K562 (cell line): ENCODE measurements at regions not wholly inside any gene's neighbourhood (a gene's known extent, or its start where the extent isn't known, plus 50 kb on each side); places are given as distances from the start of the nearest gene placed in this dataset.

Source experiments
- ATAC-seq: fragments of 200-7000 bp; cut with Tn5 transposase; 3 replicates; pipeline ENCODE4 v1.9.1; 2020; ENCODE audit warnings: moderate library complexity
- BruUV-seq: library from RNA; stranded (reverse); fragments of 400-500 nt; replicated peaks from 2 replicates; lab custom pipeline; 2021; lab: Mats Ljungman, UMichigan
- CTCF ChIA-PET: fragments of 300-600 bp; formaldehyde crosslinking; extraction: SDS; loops from one replicate; lab custom pipeline; 2021; ENCODE audit warnings: low intra/inter-chr PET ratio; lab: Yijun Ruan, JAX
- POLR2A ChIA-PET: fragments of 300-600, 350-650 bp; sonication (Branson Sonifier 250); formaldehyde crosslinking; extraction: SDS; loops from one replicate; lab custom pipeline; 2021; ENCODE audit warnings: antibody characterized with exemption, inconsistent platforms; lab: Yijun Ruan, JAX
- DNase-seq, 4 experiments: peaks; one replicate each; pipeline versions ENCODE4 v3.0.0 to v3.0.0-alpha.2; 2011 to 2018; ENCODE audit warnings: low spot score in 3 of 4, mixed read lengths in 3 of 4; ENCODE audit errors: extremely low read depth in 1 of 4
- FAIRE-seq: peaks from 2 replicates; lab custom pipeline; 2011; peaks lifted over from hg19 to GRCh38; lab: Jason Lieb, UNC
- H2AFZ ChIP-seq: 2 replicates; pipeline ENCODE4 v1.6.0; 2011; ENCODE audit warnings: low read depth, low read length, control low read depth, inconsistent platforms
- H3K27ac ChIP-seq: fragments of 200-600 bp; 3 replicates; pipeline ENCODE4 v1.8.0; 2011; ENCODE audit warnings: low read depth, mild to moderate bottlenecking, control low read depth, inconsistent platforms, low read length, moderate library complexity, mixed read lengths; ENCODE audit errors: extremely low read depth
- H3K27me3 ChIP-seq, 2 experiments: fragments of 300-600 bp in 1 of 2; 2 replicates in 1 of 2; 3 replicates in 1 of 2; pipeline versions ENCODE4 v1.6.0 to v1.8.0; 2011; ENCODE audit warnings: inconsistent platforms in 2 of 2, low read length in 2 of 2, mild to moderate bottlenecking in 1 of 2, mixed read lengths in 1 of 2, moderate library complexity in 1 of 2; ENCODE audit not compliant: control insufficient read depth in 2 of 2, insufficient read depth in 2 of 2
- H3K36me3 ChIP-seq: fragments of 300-600 bp; 3 replicates; pipeline ENCODE4 v1.8.0; 2011; ENCODE audit warnings: mild to moderate bottlenecking, low read length, inconsistent platforms; ENCODE audit not compliant: control insufficient read depth, insufficient read depth
- H3K4me1 ChIP-seq, 2 experiments: fragments of 200-600 bp in 1 of 2; replicated peaks in 1 of 2; 2 replicates in 1 of 2; 3 replicates in 1 of 2; pipeline versions ENCODE4 v1.5.1 to v1.8.0; 2011; ENCODE audit warnings: inconsistent platforms in 2 of 2, low read length in 2 of 2, mild to moderate bottlenecking in 1 of 2, mixed read lengths in 1 of 2, moderate library complexity in 1 of 2; ENCODE audit not compliant: control insufficient read depth in 2 of 2, insufficient read depth in 2 of 2
- H3K4me2 ChIP-seq: 2 replicates; pipeline ENCODE4 v1.6.1; 2011; ENCODE audit warnings: low read length, control low read depth, inconsistent platforms, mixed read lengths; ENCODE audit not compliant: insufficient read depth
- H3K4me3 ChIP-seq: fragments of 200-600 bp; sonication (generic), shearing (Covaris generic); 2 replicates; pipeline ENCODE4 v1.5.1; 2016; ENCODE audit warnings: control low read depth, inconsistent platforms
- H3K79me2 ChIP-seq: fragments of 200-600 bp; 3 replicates; pipeline ENCODE4 v1.8.0; 2011; ENCODE audit warnings: low read length, inconsistent platforms; ENCODE audit not compliant: control insufficient read depth, insufficient read depth
- H3K9ac ChIP-seq, 2 experiments: 2 replicates each; pipeline versions ENCODE4 v1.6.0 to v1.6.1; 2011; ENCODE audit warnings: low read depth in 2 of 2, low read length in 2 of 2, control low read depth in 1 of 2, inconsistent platforms in 1 of 2, mild to moderate bottlenecking in 1 of 2, mixed read lengths in 1 of 2; ENCODE audit not compliant: insufficient read depth in 1 of 2
- H3K9me1 ChIP-seq: one replicate; pipeline ENCODE4 v1.6.0; 2011; ENCODE audit warnings: inconsistent platforms, mild to moderate bottlenecking, low read length, moderate library complexity; ENCODE audit not compliant: control insufficient read depth, insufficient read depth
- H3K9me3 ChIP-seq: replicated peaks from 2 replicates; pipeline ENCODE4 v1.5.1; 2011; ENCODE audit warnings: low read depth, low read length, inconsistent platforms; ENCODE audit not compliant: control insufficient read depth, insufficient read depth
- H4K20me1 ChIP-seq: replicated peaks from 2 replicates; pipeline ENCODE4 v1.6.1; 2011; ENCODE audit warnings: low read length, inconsistent platforms, mixed read lengths; ENCODE audit not compliant: control insufficient read depth, insufficient read depth
- BCOR ChIP-seq: fragments of 450-650 bp; IDR thresholded peaks from 2 replicates; pipeline ENCODE4 v1.6.1; 2016
- FOXA3 ChIP-seq, 2 experiments: fragments of 450-650 bp in 1 of 2; sonication (generic) in 1 of 2; formaldehyde crosslinking; IDR thresholded peaks in 1 of 2; conservative IDR thresholded peaks in 1 of 2; 2 replicates each; pipeline versions ENCODE4 v1.4.0 to v1.8.0; 2020 to 2022; ENCODE audit warnings: mild to moderate bottlenecking in 2 of 2, missing genetic modification reagents in 1 of 2
- NCOA1 ChIP-seq: fragments of 450-650 bp; IDR thresholded peaks from 2 replicates; pipeline ENCODE4 v1.6.1; 2016; ENCODE audit warnings: low read depth
- NR2C2 ChIP-seq, 2 experiments: fragments of 200-800 bp in 1 of 2; sonication (Bioruptor generic) in 1 of 2; sonication (generic) in 1 of 2; formaldehyde crosslinking in 1 of 2; IDR thresholded peaks; 2 replicates each; pipeline versions ENCODE4 v1.6.1 to v1.8.0; 2016 to 2022; ENCODE audit warnings: mild to moderate bottlenecking in 1 of 2, missing compliant biosample characterization in 1 of 2, missing genetic modification characterization in 1 of 2, missing genetic modification reagents in 1 of 2
- NRF1 ChIP-seq, 2 experiments: fragments of 450-650 bp; IDR thresholded peaks in 1 of 2; conservative IDR thresholded peaks in 1 of 2; 2 replicates each; pipeline ENCODE4 v1.6.1; 2014; ENCODE audit warnings: mild to moderate bottlenecking in 2 of 2
- RCOR1 ChIP-seq, 2 experiments: IDR thresholded peaks; 2 replicates each; pipeline ENCODE4 v1.6.1; 2012; ENCODE audit warnings: low read depth in 2 of 2, low read length in 2 of 2, borderline replicate concordance in 1 of 2, improper control_type of control experiment in 1 of 2
- SP2 ChIP-seq: IDR thresholded peaks from 2 replicates; pipeline ENCODE4 v1.6.1; 2011; ENCODE audit warnings: mild to moderate bottlenecking, low read depth, low read length, moderate library complexity; ENCODE audit not compliant: poor library complexity, severe bottlenecking; ENCODE audit errors: extremely low read depth
- U2AF2 ChIP-seq: fragments of 200-400 bp; formaldehyde crosslinking; optimal IDR thresholded peaks from 2 replicates; pipeline ENCODE3; 2017; ENCODE audit warnings: low read depth, mild to moderate bottlenecking, low read length
- ZBED1 ChIP-seq: IDR thresholded peaks from 2 replicates; pipeline ENCODE4 v1.6.1; 2014
- ZC3H8 ChIP-seq: fragments of 450-650 bp; IDR thresholded peaks from 2 replicates; pipeline ENCODE4 v1.6.1; 2017
- ZNF384 ChIP-seq: IDR thresholded peaks from 2 replicates; pipeline ENCODE4 v1.6.1; 2012; ENCODE audit warnings: low read depth, low read length, improper control_type of control experiment
- ZNF696 ChIP-seq: fragments of 250-450 bp; sonication (Bioruptor Pico); conservative IDR thresholded peaks from 2 replicates; pipeline ENCODE4 v1.4.0; 2020; ENCODE audit warnings: mild to moderate bottlenecking, moderate library complexity
- ZNF699 ChIP-seq: fragments of 250-450 bp; sonication (Bioruptor Pico); IDR thresholded peaks from 2 replicates; pipeline ENCODE4 v1.8.0; 2021; ENCODE audit warnings: mild to moderate bottlenecking, moderate library complexity; ENCODE audit not compliant: insufficient replicate concordance
- WGBS: fragments of 100-300 bp; shearing (Covaris generic); methylation state at CpG from one replicate; pipeline ENCODE4 v1.1.6; 2016; ENCODE audit warnings: low coverage, mixed read lengths; ENCODE audit not compliant: insufficient coverage; ENCODE audit errors: missing lambda C conversion rate; 5-methylcytosine and 5-hydroxymethylcytosine counted together
- in situ Hi-C: fragments of 300-500 bp; cut with MboI; formaldehyde crosslinking; loops from 4 replicates; pipeline ENCODE4 v1.15.0; 2018; ENCODE audit warnings: inconsistent platforms, mixed read lengths
- intact Hi-C: fragments of 100-400 bp; cut with micrococcal nuclease; formaldehyde crosslinking; loops from 2 replicates; pipeline ENCODE4 v1.14.2; 2022
- TF ChIP-seq, protein P1 (sequence below): IDR thresholded peaks from 2 replicates; pipeline ENCODE4 v1.6.1; 2014; ENCODE audit warnings: antibody characterized with exemption
- TF ChIP-seq, protein P2 (sequence below): fragments of 450-650 bp; IDR thresholded peaks from 2 replicates; pipeline ENCODE4 v1.6.1; 2016; ENCODE audit warnings: borderline replicate concordance
- TF ChIP-seq, protein P3 (sequence below): sonication (generic); formaldehyde crosslinking; IDR thresholded peaks from 2 replicates; pipeline ENCODE4 v1.8.1; 2023; ENCODE audit warnings: mild to moderate bottlenecking, missing genetic modification reagents
- TF ChIP-seq, protein P4 (sequence below): fragments of 250-450 bp; sonication (Bioruptor Pico); IDR thresholded peaks from 2 replicates; pipeline ENCODE4 v1.5.0; 2020; ENCODE audit warnings: mild to moderate bottlenecking

DNA sequence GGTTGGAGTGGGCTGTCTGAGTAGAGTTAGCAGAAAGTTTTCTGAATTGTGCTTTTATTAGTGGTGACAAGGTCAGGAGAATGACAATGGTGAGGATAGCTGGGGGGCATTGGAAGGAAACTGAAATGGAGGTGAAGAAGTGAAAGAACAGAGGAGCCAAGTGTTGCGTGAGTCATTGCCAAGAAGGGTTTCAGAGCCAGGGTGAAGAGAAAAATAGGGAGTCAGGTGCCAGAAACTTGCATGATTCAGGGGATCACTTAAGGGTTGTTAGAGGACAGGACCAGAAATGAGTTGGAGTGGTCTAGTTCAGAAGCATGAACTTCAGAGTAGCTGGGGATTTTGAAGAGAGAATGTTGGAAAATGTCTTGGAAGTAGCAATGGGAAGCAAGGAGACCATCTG is 86.0 kb upstream of the GALNT15 start:
- POLR2A ChIA-PET: no interaction called here
- no peaks in the 10 kb centered on the region for H3K9me1 ChIP-seq
- H4K20me1 ChIP-seq: no peaks in the 10 kb centered on the region
- no peaks in the 10 kb centered on the region for H3K9me3 ChIP-seq
- H3K9ac ChIP-seq: no peak overlapping the region
- no peak overlapping the region for H2AFZ ChIP-seq
- no peak for FAIRE-seq
- no peaks in the 10 kb centered on the region for H3K36me3 ChIP-seq
- no peak overlapping the region for H3K4me2 ChIP-seq
- no peaks in the 10 kb centered on the region for H3K79me2 ChIP-seq
- H3K4me1 ChIP-seq: no peaks in the 10 kb centered on the region
- no peak for DNase-seq
- CTCF ChIA-PET: no interaction called here
- intact Hi-C loops (no loop called here), in situ Hi-C loops (no loop called here)
- no peak for ATAC-seq
- no peak overlapping the region for H3K27ac ChIP-seq
- peaks cover 0 to 17% of the 10 kb centered on the region in 2 experiments; a peak in 2 of 5 replicates for H3K27me3 ChIP-seq
- 0% methylated on average over 1 of the region's 1 CpG for WGBS
- no TSS peak for BruUV-seq
- H3K4me3 ChIP-seq: no peak overlapping the region
- TF ChIP-seq BCOR (no peak), NCOA1 (no peak), ZNF699 (CRISPR knock-in tag) (no peak), SP2 (no peak), NR2C2 (CRISPR knock-in tag; IDR thresholded peaks at IDR 0.05) (no peak), NR2C2 (tag; IDR thresholded peaks at IDR 0.05) (no peak), ZNF696 (CRISPR knock-in tag) (no peak), RCOR1 (IDR thresholded peaks at IDR 0.05; ENCODE audit: borderline replicate concordance in 1 of 2, low read depth in 2 of 2, low read length in 2 of 2) (no peak), NRF1 (conservative IDR thresholded peaks at IDR 0.05 in 1 of 2, IDR thresholded peaks at IDR 0.05 in 1 of 2) (no peak), ZBED1 (no peak), U2AF2 (no peak), ZC3H8 (no peak), ZNF384 (no peak), FOXA3 (CRISPR knock-in tag; conservative IDR thresholded peaks at IDR 0.05 in 1 of 2, IDR thresholded peaks at IDR 0.05 in 1 of 2) (no peak)
- TF ChIP-seq, protein P1, sequence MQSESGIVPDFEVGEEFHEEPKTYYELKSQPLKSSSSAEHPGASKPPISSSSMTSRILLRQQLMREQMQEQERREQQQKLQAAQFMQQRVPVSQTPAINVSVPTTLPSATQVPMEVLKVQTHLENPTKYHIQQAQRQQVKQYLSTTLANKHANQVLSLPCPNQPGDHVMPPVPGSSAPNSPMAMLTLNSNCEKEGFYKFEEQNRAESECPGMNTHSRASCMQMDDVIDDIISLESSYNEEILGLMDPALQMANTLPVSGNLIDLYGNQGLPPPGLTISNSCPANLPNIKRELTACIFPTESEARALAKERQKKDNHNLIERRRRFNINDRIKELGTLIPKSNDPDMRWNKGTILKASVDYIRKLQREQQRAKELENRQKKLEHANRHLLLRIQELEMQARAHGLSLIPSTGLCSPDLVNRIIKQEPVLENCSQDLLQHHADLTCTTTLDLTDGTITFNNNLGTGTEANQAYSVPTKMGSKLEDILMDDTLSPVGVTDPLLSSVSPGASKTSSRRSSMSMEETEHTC: no peak
- TF ChIP-seq, protein P2, sequence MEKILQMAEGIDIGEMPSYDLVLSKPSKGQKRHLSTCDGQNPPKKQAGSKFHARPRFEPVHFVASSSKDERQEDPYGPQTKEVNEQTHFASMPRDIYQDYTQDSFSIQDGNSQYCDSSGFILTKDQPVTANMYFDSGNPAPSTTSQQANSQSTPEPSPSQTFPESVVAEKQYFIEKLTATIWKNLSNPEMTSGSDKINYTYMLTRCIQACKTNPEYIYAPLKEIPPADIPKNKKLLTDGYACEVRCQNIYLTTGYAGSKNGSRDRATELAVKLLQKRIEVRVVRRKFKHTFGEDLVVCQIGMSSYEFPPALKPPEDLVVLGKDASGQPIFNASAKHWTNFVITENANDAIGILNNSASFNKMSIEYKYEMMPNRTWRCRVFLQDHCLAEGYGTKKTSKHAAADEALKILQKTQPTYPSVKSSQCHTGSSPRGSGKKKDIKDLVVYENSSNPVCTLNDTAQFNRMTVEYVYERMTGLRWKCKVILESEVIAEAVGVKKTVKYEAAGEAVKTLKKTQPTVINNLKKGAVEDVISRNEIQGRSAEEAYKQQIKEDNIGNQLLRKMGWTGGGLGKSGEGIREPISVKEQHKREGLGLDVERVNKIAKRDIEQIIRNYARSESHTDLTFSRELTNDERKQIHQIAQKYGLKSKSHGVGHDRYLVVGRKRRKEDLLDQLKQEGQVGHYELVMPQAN: no peak
- TF ChIP-seq, protein P3, sequence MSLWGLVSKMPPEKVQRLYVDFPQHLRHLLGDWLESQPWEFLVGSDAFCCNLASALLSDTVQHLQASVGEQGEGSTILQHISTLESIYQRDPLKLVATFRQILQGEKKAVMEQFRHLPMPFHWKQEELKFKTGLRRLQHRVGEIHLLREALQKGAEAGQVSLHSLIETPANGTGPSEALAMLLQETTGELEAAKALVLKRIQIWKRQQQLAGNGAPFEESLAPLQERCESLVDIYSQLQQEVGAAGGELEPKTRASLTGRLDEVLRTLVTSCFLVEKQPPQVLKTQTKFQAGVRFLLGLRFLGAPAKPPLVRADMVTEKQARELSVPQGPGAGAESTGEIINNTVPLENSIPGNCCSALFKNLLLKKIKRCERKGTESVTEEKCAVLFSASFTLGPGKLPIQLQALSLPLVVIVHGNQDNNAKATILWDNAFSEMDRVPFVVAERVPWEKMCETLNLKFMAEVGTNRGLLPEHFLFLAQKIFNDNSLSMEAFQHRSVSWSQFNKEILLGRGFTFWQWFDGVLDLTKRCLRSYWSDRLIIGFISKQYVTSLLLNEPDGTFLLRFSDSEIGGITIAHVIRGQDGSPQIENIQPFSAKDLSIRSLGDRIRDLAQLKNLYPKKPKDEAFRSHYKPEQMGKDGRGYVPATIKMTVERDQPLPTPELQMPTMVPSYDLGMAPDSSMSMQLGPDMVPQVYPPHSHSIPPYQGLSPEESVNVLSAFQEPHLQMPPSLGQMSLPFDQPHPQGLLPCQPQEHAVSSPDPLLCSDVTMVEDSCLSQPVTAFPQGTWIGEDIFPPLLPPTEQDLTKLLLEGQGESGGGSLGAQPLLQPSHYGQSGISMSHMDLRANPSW (CRISPR knock-in tag): no peak
- TF ChIP-seq, protein P4, sequence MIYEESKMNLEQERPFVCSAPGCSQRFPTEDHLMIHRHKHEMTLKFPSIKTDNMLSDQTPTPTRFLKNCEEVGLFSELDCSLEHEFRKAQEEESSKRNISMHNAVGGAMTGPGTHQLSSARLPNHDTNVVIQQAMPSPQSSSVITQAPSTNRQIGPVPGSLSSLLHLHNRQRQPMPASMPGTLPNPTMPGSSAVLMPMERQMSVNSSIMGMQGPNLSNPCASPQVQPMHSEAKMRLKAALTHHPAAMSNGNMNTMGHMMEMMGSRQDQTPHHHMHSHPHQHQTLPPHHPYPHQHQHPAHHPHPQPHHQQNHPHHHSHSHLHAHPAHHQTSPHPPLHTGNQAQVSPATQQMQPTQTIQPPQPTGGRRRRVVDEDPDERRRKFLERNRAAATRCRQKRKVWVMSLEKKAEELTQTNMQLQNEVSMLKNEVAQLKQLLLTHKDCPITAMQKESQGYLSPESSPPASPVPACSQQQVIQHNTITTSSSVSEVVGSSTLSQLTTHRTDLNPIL (CRISPR knock-in tag): no peak
